GM23338 (cell line): ENCODE measurements at regions not wholly inside any gene's neighbourhood (a gene's known extent, or its start where the extent isn't known, plus 50 kb on each side); places are given as distances from the start of the nearest gene placed in this dataset.

Experiments
- ATAC-seq: fragments of 200-7000 bp; cut with Tn5 transposase; 3 replicates; pipeline ENCODE4 v1.9.1; 2020
- DNase-seq: peaks from one replicate; pipeline ENCODE4 v3.0.0-alpha.2; 2015; ENCODE audit warnings: low spot score
- H2AFZ ChIP-seq: fragments of 200-600 bp; sonication (generic); 2 replicates; pipeline ENCODE4 v1.8.0; 2016; ENCODE audit warnings: antibody characterized with exemption, mild to moderate bottlenecking, moderate library complexity
- H3F3A ChIP-seq: fragments of 200-600 bp; sonication (generic); replicated peaks from 2 replicates; pipeline ENCODE4 v1.8.0; 2017; ENCODE audit warnings: antibody characterized with exemption, mixed run types, low read depth
- H3K27ac ChIP-seq: fragments of 200-600 bp; sonication (generic); 2 replicates; pipeline ENCODE4 v1.6.1; 2016; ENCODE audit warnings: low read depth
- H3K27me3 ChIP-seq: fragments of 200-600 bp; sonication (generic); 2 replicates; pipeline ENCODE4 v1.8.0; 2016; ENCODE audit warnings: mild to moderate bottlenecking, mixed run types, moderate library complexity; ENCODE audit not compliant: insufficient read depth
- H3K36me3 ChIP-seq: fragments of 200-600 bp; sonication (generic); 2 replicates; pipeline ENCODE4 v1.8.0; 2016; ENCODE audit warnings: mild to moderate bottlenecking; ENCODE audit not compliant: insufficient read depth
- H3K4me1 ChIP-seq: fragments of 200-600 bp; sonication (generic); 2 replicates; pipeline ENCODE4 v1.8.0; 2016; ENCODE audit warnings: mild to moderate bottlenecking, moderate library complexity; ENCODE audit not compliant: insufficient read depth
- H3K4me2 ChIP-seq: fragments of 200-600 bp; sonication (generic); 2 replicates; pipeline ENCODE4 v1.7.1; 2017; ENCODE audit warnings: mixed run types
- H3K4me3 ChIP-seq: fragments of 200-600 bp; sonication (generic); 2 replicates; pipeline ENCODE4 v1.6.1; 2016; ENCODE audit warnings: mixed run types
- H3K79me2 ChIP-seq: fragments of 200-600 bp; sonication (generic); replicated peaks from 2 replicates; pipeline ENCODE4 v1.8.0; 2017; ENCODE audit warnings: mild to moderate bottlenecking; ENCODE audit not compliant: insufficient read depth
- H3K9me2 ChIP-seq: fragments of 200-600 bp; sonication (generic); 2 replicates; pipeline ENCODE4 v1.8.0; 2017; ENCODE audit not compliant: insufficient read depth
- H4K20me1 ChIP-seq: fragments of 200-600 bp; sonication (generic); replicated peaks from 2 replicates; pipeline ENCODE4 v1.8.0; 2017; ENCODE audit warnings: mild to moderate bottlenecking; ENCODE audit not compliant: insufficient read depth
- H3K27ac Mint-ChIP-seq: 2 replicates; pipeline ENCODE4 v1.8.0; 2020; ENCODE audit warnings: inconsistent platforms, mild to moderate bottlenecking, moderate library complexity, mixed read lengths
- H3K27me3 Mint-ChIP-seq: 3 replicates; pipeline ENCODE4 v1.8.0; 2022; ENCODE audit warnings: low read depth, mild to moderate bottlenecking, moderate library complexity, mixed read lengths, inconsistent platforms; ENCODE audit not compliant: insufficient read depth, poor library complexity
- H3K36me3 Mint-ChIP-seq: 3 replicates; pipeline ENCODE4 v1.8.0; 2021; ENCODE audit warnings: low read depth, mild to moderate bottlenecking, inconsistent platforms, moderate library complexity, mixed read lengths
- H3K4me1 Mint-ChIP-seq: 3 replicates; pipeline ENCODE4 v1.8.0; 2020; ENCODE audit warnings: mild to moderate bottlenecking, inconsistent platforms, mixed read lengths
- H3K4me3 Mint-ChIP-seq: 3 replicates; pipeline ENCODE4 v1.8.0; 2021; ENCODE audit warnings: moderate library complexity, mild to moderate bottlenecking, inconsistent platforms, mixed read lengths
- H3K9me3 Mint-ChIP-seq: 3 replicates; pipeline ENCODE4 v1.8.0; 2020; ENCODE audit warnings: moderate library complexity, mild to moderate bottlenecking, inconsistent platforms, mixed read lengths
- CREB1 ChIP-seq: fragments of 250-450 bp; sonication (Bioruptor Pico); IDR thresholded peaks from 2 replicates; pipeline ENCODE4 v1.5.0; 2020; ENCODE audit warnings: low read depth, mild to moderate bottlenecking, moderate library complexity
- EZH2 ChIP-seq: fragments of 200-600 bp; sonication (generic); IDR thresholded peaks from one replicate; pipeline ENCODE4 v1.8.0; 2017; ENCODE audit warnings: antibody characterized with exemption, mild to moderate bottlenecking, low read depth; ENCODE audit not compliant: unreplicated experiment
- EZH2phosphoT487 ChIP-seq: fragments of 200-600 bp; sonication (generic); IDR thresholded peaks from one replicate; pipeline ENCODE4 v1.8.1; 2018; ENCODE audit warnings: antibody characterized with exemption; ENCODE audit not compliant: unreplicated experiment
- JUNB ChIP-seq: IDR thresholded peaks from one replicate; pipeline ENCODE4 v1.6.1; 2016; ENCODE audit warnings: antibody characterized with exemption; ENCODE audit not compliant: unreplicated experiment
- NANOG ChIP-seq: IDR thresholded peaks from 2 replicates; pipeline ENCODE4 v1.6.1; 2016; ENCODE audit warnings: antibody characterized with exemption, borderline replicate concordance
- POLR2AphosphoS5 ChIP-seq: IDR thresholded peaks from 2 replicates; pipeline ENCODE4 v1.6.1; 2016; ENCODE audit warnings: antibody characterized with exemption, low read depth
- REST ChIP-seq: IDR thresholded peaks from one replicate; pipeline ENCODE4 v1.6.1; 2018; ENCODE audit warnings: antibody characterized with exemption; ENCODE audit not compliant: unreplicated experiment
- STAT1 ChIP-seq: IDR thresholded peaks from one replicate; pipeline ENCODE4 v1.6.1; 2016; ENCODE audit warnings: antibody characterized with exemption; ENCODE audit not compliant: unreplicated experiment
- ZNF114 ChIP-seq: fragments of 250-450 bp; sonication (Bioruptor Pico); IDR thresholded peaks from 2 replicates; pipeline ENCODE4 v1.5.0; 2020; ENCODE audit warnings: mild to moderate bottlenecking, moderate library complexity
- ZNF462 ChIP-seq: fragments of 250-450 bp; sonication (Bioruptor Pico); IDR thresholded peaks from 2 replicates; pipeline ENCODE4 v1.5.0; 2020; ENCODE audit warnings: mild to moderate bottlenecking, moderate library complexity

GRCh38 chr2:67289271-67289670 lies 107.9 kb upstream of the ETAA1 start:
- Mint-ChIP-seq H3K9me3 (no peaks in the 10 kb centered on the region), H3K27me3 (no peaks in the 10 kb centered on the region), H3K27ac (no peak overlapping the region), H3K36me3 (no peaks in the 10 kb centered on the region), H3K4me1 (peaks cover 7% of the 10 kb centered on the region; the same call in 2 of the 3 replicates), H3K4me3 (no peak overlapping the region)
- ATAC-seq (no peak), DNase-seq (no peak)
- Histone ChIP-seq H3K4me1 (no peaks in the 10 kb centered on the region; the same call in 1 of the 2 replicates), H3F3A (no peaks in the 10 kb centered on the region), H3K4me3 (no peak overlapping the region), H4K20me1 (no peaks in the 10 kb centered on the region), H3K4me2 (no peak overlapping the region), H3K27ac (no peak overlapping the region), H2AFZ (no peak overlapping the region), H3K79me2 (no peaks in the 10 kb centered on the region), H3K36me3 (no peaks in the 10 kb centered on the region), H3K9me2 (peaks cover 9% of the 10 kb centered on the region), H3K27me3 (no peaks in the 10 kb centered on the region)
- TF ChIP-seq JUNB: no peak
- TF ChIP-seq STAT1: no peak
- TF ChIP-seq CREB1 (CRISPR knock-in tag): no peak
- no peak for TF ChIP-seq NANOG
- TF ChIP-seq ZNF462 (CRISPR knock-in tag): no peak
- no peak for TF ChIP-seq ZNF114 (CRISPR knock-in tag)
- no peak for TF ChIP-seq EZH2
- no peak for TF ChIP-seq REST
- no peak for TF ChIP-seq EZH2phosphoT487
- TF ChIP-seq POLR2AphosphoS5: no peak
